Right ventricle myocardium superior (tissue), 1 donor: ENCODE measurements at regions not wholly inside any gene's neighbourhood (a gene's known extent, or its start where the extent isn't known, plus 50 kb on each side); places are given as distances from the start of the nearest gene placed in this dataset.

Experiments
- ATAC-seq: fragments of 200-7000 bp; cut with Tn5 transposase; one replicate; pipeline ENCODE4 v1.9.1; 2020; ENCODE audit warnings: mild to moderate bottlenecking; ENCODE audit not compliant: poor library complexity
- DNase-seq: peaks from one replicate; pipeline ENCODE4 v3.0.0-alpha.2; 2020
- intact Hi-C: fragments of 100-400 bp; cut with DNase I; formaldehyde crosslinking; loops from one replicate; pipeline ENCODE4 v1.11.2; 2022
- donor health status: DM: no; HTN: yes; CAD: no; lungs with severe emphysema.

DNA sequence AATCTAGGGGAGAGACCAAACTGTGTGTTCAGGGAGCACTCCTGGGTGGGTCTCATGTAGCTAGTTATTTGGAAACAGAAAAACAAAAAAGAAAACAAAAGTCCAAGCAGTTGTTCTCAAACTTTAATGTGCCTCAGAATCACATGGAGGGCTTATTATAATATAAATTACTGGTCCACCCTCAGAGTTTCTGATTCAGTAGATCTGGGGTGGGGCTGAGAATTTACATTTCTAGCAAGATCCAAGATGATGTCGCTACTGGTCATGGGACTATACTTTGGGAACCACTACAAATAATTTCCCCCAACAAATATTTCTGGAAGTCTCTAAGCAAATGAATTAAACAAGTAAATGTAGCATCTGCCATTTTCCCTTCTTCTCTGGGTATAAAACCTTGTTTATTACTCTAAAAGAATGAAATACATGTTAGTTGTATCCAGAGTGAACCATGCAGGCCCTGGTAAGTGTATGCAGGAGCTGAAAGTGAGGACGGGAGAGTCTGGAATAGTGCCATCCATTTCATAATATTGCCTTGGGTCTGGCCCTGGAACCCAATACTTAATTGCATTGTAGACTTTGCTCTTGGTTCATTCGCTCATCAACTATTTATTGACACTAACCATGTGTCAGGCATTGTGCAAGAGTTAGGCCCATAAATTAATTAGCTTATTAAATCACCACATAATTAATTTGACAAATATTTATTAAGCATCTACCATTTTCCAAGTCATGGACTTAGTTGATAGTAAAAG is 490.8 kb downstream of the EPM2A start:
- DNase-seq (no peak), ATAC-seq (no peak)
- intact Hi-C loops, result no loop called here

- intact Hi-C loops, result no loop called here
- DNase-seq (no peak), ATAC-seq (no peak)
These were observed 490.2 kb downstream of the EPM2A start for GRCh38 chr6:145245119-145245518.

GRCh38 chr6:145247692-145248419 is 487.5 kb downstream of the EPM2A start:
- intact Hi-C loops, result no loop called here

GRCh38 chr6:145250436-145250835 is 484.9 kb downstream of the EPM2A start:
- no peak for DNase-seq
- intact Hi-C loops, result no loop called here
- no peak for ATAC-seq

More at GRCh38 chr6:145247692-145248419, 487.5 kb downstream of the EPM2A start:
- ATAC-seq, result no peak
- DNase-seq, result no peak

DNA sequence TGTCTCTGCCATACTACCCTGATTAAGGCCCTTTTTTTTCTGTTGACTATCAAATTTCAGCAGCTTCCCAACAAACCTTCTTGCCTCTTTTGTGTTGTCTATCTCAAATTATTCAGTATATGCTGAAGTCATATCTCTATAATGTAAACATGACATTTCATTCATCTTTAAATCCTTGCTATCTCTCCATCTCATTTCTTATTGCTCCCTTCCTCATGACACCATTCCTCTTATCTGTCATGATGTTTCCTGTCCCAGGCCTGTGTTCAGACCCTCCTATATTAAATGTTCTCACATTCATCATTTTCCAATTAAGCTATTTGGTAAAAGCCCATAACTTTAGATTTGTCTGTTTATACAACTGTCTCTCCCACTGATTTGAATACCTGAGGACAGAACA is 482.6 kb downstream of the EPM2A start:
- intact Hi-C loops, result no loop called here
- ATAC-seq (no peak), DNase-seq (no peak)

GRCh38 chr6:145254649-145255401 is 480.5 kb downstream of the EPM2A start:
- intact Hi-C loops, result no loop called here
- no peak for DNase-seq
- ATAC-seq, result no peak

DNA sequence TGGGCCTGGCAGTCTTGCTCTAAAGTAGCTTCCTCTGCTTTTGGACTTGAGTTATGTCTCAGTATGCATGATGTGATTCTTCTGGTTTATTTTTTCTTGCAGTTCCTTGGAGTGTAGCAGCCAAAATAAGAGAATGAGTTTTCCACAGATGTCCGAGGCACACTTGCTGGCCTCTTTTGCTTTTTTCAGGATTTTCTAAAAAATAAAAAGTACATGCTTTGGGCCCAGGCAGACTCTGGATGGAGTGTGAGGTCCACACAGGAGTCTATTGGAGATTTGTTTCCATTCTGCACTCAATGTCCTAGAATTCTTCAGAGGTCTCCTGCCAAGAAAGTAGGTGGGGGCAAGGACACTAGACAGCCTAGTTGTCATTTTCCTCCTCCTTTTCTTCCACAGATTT is 477.6 kb downstream of the EPM2A start:
- intact Hi-C loops, result no loop called here
- ATAC-seq (no peak), DNase-seq (no peak)

- no peak for ATAC-seq
- intact Hi-C loops, result no loop called here
- no peak for DNase-seq
These were observed 477.2 kb downstream of the EPM2A start for GRCh38 chr6:145258122-145258521.

DNA sequence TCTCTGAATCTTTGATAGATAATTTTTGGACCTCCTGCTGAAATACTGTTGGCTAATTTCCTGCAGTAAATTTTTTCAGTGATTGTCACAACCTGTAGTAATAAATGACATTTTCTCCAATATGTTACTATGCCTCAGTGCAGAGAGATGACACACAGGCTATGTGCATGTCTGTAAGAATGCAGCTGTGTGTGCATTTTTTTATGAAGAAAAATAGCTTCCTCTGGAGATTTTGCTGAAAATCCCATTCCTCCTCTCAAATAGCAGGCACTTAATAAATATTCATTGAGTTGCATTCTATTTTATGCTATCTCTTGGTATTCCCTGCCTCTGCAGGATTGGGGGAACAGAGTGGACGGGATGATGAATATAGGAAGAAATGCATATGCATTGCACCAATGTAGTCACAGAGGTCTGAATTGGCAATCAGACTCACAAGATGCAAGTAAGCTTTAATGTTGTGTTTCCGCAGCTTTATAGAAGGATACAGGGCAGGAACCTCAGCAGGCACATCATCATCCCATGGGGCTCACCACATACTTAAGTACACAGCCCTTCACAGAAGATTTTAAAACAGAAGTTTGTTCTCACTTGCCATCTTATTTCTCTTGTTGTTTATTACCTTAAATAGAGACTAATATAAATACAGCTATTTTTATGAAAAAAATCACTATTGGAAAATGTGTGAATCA is 474.7 kb downstream of the EPM2A start:
- DNase-seq, result no peak
- intact Hi-C loops, result no loop called here
- no peak for ATAC-seq

DNA sequence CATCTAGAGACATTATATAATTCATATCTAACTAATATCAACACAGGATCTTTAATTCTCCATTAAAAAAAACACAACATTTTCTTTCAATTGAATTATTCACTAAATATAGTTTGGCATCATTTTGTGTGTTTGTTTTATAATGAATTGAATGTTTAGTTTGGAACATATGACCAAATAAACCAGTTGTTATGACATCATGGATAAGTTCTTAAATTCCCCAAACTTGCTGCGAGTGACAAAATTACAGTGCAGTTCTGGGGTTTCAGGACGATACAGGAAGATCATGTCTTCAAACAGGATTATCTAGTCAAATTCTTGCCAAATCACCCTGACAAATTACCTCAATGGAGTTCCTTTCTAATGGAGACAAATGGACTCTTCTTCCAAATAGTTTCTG is 473.6 kb downstream of the EPM2A start:
- intact Hi-C loops, result no loop called here
- DNase-seq (no peak), ATAC-seq (no peak)

DNA sequence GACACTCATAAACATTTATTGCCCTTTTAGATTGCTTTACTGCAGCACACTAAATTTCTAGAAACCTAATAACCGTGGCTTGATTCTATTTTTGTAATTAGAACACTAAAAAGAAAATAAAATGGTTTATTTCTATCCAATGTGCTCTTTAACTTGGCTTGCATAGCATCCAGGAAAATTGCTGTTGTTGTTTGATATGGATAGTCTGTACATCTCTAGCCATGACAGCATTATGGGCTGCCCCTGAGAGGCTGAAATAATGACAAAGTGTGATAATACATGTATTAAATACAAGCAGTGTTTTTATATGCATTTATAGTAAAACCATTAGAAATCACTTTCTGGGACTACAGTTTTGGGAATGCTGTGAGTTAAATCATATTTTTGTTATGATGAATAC is 472.5 kb downstream of the EPM2A start:
- intact Hi-C loops, result no loop called here
- ATAC-seq (no peak), DNase-seq (no peak)

DNA sequence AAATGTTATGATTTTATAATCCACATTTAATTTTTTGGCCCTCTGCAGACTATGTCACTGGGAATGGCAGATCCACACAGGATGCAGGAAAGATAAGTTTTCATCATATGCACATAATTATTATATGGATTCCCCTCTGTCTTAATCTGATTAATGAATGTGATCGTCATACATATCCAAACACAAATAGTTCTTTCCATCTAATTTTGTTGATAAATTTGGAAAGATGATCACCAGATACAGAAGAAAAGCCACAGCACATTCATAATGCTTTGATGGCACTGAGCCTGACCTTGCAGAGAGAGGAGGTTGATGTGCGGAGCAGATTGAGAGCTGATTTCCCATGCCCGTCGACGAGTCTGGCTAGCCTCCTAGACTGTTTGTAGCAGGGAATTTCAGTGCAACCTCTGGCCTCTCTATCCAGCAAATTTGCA is 471.5 kb downstream of the EPM2A start:
- DNase-seq (no peak), ATAC-seq (no peak)
- intact Hi-C loops, result no loop called here

DNA sequence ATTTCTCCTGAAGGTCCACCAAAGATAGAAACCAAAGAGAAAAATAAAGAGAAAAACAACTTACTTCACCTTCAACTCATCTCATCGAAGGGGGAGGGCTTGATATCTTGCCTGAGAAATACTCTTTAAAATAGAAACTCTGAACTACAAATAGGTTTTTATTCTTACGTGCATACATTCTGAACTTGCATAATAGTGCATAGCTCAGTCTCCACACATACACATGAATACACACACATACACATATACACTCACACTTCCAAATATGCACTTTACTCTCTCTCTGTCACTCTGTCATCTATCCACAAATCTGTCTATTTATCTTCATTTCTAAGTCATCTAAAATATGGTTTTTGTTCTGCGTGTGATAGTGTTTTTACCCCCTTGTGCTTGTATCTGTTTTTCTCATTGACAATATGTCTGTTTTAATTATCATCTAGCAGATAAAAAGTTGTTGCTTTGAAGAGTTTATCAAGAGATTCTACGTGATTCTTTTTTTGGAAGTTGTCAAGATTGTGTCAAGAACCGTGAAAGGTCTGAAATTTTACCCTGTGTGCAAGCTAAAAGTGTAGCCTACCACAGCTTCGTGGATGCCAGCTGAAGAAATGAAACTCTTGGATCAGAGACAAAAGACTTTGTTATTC is 468.8 kb downstream of the EPM2A start:
- intact Hi-C loops, result no loop called here
- ATAC-seq (no peak), DNase-seq (no peak)

DNA sequence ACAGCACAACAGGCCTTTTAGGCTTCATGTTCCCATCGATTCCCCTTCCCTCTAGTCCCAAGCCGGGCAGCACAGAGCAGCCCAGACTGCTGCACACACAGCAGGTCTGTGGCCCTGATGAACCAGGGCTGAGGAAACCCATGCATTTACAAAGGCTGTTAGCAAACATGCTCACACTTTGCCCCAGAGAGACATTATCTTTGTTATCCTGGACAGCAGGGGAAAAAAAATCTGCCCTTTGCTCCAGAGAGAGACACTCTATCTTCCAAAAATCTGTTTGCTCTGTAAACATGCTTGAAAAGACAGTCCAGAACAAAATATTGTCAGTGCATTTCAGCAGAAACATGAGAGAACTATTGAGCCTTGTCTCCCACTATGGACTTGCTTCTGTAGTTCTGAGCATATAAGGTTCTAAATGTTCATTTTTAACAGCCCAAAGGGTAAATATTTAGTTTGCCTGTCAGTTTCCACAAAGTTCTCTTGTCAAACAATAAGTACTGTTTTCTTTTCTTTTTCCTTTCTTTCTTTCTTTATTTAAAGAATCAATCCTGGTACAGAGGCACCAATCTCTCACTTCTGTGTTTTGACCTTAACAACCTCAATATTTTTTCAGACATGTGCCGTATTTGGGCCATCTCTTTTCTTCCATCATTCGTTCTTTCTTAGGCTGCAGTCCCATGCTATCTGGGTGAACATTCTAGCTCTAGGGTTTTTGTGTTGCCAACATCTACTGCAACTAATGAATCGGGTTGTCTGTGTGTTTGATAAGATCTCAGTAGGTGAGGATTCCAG is 468.0 kb downstream of the EPM2A start:
- ATAC-seq (no peak), DNase-seq (no peak)
- intact Hi-C loops, result no loop called here

DNA sequence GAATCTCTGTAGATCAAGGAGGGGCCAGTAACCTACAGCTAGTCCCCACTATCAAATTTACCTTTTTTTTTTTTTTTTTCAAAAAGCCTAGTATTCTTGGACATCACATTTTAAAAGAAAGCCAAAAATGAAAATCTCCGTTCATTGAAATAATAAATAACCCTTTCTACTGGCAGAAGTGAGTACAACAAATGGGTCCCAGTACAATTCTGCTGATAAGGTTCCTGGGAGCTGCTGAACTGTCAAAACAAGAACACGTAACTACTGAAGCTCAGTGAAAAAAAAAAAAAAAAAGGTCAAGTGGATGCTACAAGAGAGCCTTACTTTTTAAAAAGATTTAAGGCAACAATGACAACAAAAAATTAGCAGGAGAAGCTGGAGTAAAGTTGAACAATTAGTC is 464.9 kb downstream of the EPM2A start:
- ATAC-seq (peak; percentile 41), DNase-seq (no peak)
- intact Hi-C loops, result no loop called here

DNA sequence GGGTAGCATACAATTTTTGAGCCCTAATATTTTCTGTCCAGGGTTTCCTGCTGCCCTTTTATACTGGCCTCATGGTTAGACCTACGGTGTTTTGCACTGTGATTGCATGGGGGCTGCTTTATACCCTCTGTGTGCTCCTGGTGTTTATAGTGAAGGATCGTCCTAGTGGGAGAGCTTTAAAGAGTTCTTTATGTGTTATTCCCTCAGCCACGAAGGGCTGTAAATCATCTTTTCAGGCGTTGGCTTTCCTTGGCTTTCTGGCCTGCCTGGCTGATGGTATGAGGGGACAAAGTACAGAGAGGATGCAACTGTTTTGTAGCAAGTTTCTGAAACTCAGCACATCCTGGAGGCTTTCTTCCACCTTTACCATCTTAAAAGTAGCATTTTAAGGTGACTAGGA is 464.3 kb downstream of the EPM2A start:
- DNase-seq (no peak), ATAC-seq (no peak)
- intact Hi-C loops, result no loop called here

DNA sequence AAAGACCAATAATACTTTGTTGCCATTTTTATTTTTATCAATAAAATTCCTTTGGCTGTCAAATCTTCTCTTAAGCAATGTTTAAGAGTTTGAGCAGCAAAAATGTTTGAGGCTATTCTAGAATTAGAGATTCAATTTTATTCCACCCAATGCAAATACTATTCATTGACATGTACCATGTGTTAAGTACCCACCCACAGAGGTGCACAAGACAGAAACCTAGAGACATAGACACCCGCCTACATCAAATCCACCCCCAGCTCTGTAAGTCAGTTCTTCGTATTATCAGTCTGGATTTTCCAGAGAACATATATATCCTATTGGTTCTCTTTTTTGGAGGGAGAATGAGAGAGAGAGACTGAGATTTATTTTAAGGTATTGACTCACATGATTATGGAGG is 463.7 kb downstream of the EPM2A start:
- intact Hi-C loops, result no loop called here
- ATAC-seq (no peak), DNase-seq (no peak)

GRCh38 chr6:145272246-145272645 is 463.1 kb downstream of the EPM2A start:
- intact Hi-C loops, result no loop called here
- ATAC-seq, result no peak
- DNase-seq, result no peak
